M059J (cell line): ENCODE measurements at regions not wholly inside any gene's neighbourhood (a gene's known extent, or its start where the extent isn't known, plus 50 kb on each side); places are given as distances from the start of the nearest gene placed in this dataset.

ENCODE experiments used
- DNase-seq: peaks from one replicate; pipeline ENCODE4 v3.0.0-alpha.2; 2012; ENCODE audit warnings: low read depth

DNA sequence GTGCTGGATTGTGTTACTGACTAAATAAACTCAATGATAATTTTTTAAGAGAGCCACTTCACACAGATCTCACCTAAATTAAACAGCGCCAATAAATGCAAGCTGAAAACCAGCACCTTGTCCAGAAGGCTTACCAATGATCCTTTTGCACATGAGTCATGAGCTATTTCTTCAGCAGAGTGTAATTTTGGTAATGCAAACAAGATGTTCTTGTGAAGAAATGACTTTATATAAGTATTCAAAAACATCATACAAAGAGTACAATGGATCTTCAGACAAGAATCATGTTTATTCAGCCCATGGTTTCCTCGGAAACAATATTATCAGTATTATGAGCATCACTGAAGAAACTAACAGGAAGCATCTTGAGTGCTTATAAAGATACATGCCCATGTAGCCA, 263.8 kb upstream of the UBE2E2 start:
- no peak for DNase-seq

DNA sequence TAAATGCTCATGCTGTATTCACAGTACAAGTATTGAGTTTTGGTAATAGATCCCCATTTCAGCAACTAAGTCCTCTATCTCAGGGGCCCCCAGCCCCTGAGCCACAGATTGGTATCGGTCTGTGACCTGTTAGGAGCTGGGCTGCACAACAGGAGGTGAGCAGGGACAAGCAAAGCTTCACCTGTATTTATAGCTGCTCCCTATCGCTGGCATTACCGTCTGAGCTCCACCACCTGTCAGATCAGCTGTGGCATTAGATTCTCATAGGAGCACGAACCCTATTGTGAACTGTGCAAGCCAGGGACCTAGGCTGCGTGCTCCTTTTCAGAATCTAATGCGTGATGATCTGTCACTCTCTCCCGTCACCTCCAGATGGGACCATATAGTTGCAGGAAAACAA, 262.8 kb upstream of the UBE2E2 start:
- no peak for DNase-seq

DNA sequence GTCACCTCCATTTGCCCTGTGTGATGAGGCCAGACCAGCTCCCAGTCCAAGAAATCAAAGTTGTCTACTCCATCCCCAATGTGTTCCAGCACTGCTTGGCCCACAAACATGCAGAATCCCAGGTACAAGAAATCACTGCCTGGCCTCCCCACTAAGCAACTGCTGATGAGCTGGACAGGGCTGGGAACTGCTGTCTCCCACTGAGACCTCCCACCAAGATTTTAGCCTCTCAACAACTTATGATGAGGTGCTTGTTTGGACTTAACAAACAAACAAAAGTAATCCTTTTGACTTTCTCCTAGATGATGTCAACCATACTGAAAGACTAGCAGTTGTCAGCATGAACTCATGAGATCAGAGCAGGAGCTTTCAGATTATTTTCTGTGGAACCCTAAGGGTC, 260.1 kb upstream of the UBE2E2 start:
- no peak for DNase-seq

DNA sequence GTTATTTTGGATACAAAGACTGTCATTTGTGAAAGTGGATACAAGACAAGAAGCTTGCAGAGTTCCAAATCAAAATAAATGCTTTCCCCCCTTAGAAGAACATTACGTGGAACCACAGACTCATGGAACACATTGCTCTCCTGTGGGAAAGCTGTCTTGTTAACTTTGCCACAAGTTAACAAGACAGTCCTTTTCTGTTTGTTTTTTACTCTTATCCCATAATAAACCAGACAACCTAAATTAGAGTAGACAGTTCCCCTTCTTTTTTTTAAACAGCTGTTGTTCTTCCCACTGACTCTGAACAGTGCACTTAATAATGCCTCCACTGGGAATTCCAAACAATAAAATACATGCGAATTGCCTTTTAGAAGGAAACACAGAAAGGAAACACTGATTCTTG, 255.3 kb upstream of the UBE2E2 start:
- no peak for DNase-seq

DNA sequence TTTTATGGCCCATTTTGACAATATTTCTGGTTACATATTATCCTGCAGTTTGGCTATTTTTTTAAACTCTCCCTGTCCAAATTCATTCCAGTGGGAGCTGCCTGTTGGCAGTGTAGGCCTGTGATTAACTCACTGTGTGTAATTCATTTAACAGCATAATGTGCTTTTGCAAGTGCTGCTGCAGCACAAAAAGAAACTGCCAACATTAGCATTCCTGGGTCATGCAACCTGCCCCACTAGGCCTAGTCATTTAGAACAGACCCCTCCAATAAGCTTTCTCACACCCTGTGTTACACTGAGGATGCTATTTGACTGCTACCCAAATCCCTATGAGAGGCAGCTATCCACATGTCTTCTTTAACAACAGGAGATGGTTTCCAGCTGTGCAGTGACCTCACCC, 251.2 kb upstream of the UBE2E2 start:
- DNase-seq, result no peak

DNA sequence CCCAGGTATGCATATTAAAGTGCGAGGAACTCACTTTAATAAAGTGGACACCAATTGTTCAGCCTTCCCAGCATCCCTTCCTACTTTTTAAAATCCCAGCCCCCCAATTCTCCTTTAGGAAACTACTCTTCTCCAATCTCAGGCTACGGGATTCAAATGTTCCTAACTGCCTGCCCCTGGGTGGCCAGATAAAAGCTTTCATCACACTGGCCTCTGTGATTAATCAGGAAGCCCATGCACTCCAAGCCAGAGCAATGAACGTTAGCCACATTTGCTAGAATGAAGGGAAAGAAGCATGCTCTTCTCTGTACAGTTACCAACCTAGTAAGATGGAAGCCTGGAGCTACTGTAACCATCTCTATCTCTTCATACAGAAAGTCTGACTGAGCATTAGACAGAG, 250.3 kb upstream of the UBE2E2 start:
- no peak for DNase-seq

DNA sequence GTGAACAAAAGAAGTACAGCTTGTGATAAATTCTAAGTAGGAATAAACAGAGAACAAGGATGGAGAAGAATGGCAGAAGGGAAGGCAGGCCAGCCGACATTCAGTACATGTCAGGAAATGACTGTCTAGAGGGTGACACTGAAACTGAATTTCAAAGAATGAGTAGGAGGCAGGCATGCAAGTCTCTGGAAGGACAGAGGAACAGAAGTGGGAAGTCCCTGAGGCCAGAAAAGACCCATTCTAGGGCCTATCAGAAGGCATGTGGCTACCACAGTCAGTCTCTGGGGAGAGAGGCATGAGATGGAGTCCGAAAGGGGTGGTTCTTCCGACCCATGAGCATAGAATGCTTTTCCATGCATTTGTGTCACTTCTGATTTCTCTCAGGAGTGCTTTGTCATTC, 243.5 kb upstream of the UBE2E2 start:
- DNase-seq, result no peak

DNA sequence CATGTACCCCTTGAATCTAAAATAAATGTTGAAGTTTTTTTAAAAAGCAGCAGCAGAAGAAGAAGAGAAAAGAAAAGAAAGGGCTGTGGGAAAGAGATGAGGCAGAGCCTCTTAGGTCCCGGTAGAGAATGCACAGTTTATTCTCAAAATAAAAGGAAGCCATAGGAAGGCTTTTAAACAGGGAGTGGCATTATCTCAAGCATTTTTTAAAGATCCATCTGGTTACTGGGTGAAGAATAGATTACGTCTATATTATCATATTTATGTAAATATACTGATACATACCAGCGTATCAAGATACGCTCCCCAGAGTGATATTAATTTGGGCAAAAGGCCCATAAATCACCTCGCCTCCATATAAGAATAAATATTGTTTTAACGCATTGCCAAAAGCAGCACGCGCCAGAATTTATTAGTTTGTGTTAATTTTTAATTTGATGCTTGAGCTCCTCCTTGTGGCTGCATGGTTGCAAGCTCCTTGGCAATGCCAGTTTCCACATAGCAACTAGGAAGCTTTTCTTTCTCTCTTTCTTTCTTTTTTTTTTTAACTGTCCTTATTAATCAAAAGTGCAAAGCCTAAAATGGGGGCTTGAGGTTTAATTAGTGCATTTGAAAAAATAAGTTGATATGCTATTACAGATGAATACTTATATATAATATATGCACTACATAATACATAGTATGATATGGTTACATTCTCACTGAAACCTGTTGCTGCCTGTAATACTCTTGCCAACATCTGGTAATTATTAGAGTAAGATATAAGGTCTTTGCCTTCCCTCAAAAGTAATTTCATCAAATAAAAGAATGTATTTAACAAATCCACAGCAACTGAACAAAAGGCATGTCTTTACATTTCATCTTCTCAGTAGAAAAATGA, 242.8 kb upstream of the UBE2E2 start:
- DNase-seq, result peak; percentile 4

DNA sequence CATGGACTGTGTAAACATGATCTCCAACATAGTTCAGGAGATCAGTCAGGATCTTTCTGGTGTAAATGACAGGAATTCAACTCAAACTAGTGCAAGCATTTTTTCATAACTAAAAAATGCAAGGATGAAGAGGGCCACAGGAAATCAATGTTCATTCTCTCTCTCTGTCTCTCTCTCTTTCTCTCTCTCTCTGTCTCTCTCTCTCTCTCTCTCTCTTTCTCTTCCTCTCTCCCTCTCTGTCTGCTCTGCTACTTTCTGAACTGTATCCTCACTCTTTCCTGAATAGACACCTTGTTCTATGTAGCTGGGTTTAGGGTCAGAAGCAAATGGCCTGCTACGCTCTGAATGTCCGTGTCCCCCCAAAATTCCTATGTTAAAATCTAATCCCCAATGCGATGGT, 240.9 kb upstream of the UBE2E2 start:
- no peak for DNase-seq

DNA sequence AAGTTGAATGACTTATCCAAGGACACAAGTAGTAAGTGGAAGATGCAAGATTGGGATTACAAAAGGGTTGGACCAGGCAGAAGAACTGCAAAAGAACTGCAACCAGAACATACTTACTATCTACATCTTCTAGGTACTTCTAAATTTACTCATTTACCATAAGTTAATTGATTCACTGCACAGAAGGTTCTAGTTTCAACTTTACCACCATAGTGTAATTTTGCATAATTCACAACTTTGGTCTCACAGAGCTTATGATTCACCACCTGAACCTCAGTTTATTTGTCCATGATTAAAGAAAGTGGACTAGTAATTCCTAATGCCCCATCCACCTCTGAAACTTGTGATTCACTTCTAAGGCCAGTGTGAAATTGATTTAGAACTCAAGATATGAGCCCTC, 236.8 kb upstream of the UBE2E2 start:
- no peak for DNase-seq

DNA sequence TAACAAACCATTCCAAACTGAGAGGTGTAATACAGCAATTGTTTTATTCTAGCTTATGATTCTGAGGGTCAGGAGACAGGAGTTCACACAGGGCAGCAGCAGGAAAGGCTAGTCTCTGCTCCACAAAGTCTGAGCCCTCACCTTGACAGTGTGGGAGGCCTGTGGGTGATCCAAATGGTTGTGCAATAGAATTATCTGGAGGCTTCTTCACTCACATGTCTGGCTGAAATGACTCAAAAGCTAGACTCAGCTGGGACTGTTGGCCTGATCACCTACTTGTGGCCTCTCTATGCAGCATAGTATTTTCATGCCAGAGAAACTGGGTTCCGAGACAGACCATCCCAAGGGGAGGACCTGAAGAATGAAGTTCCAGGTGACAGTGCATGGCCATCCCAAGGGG, 233.9 kb upstream of the UBE2E2 start:
- DNase-seq, result no peak

DNA sequence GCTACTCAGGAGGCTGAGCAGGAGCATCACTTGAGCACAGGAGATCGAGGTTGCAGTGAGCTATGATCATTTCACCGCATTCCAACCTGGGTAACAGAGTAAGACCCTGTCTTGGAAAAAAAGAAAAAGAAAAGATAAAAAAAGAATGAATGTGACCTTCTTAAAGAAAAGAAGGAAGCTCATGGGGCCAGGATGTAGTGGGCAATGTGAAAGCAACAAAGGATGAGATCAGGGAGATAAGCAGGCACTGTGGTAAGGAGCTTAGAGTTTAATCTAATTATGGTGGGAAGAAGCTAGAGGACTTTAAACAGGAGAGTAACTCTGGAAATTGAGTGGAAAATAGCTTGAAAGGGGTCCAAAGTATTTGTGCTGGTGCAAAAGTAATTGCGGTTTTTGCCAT, 231.6 kb upstream of the UBE2E2 start:
- DNase-seq, result no peak

DNA sequence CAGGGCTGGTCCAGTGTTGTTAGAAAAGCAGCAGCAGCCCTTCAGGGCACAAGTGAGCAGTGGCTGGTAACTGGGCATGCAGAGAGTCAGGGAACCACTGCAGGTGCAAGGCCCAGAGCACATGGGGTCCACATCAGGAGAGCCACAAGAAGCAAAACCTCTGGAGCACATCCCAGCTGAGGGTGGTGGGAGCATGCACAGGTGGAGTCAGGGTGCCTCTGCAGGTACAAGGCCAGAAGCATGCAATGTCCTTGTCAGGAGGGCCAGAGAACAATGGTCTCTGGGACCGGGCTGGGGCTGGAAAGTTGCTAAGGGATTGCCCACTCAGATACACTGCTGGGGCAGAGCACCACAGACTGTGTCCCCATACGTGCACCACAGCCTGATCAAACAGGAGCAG, 226.1 kb upstream of the UBE2E2 start:
- no peak for DNase-seq

DNA sequence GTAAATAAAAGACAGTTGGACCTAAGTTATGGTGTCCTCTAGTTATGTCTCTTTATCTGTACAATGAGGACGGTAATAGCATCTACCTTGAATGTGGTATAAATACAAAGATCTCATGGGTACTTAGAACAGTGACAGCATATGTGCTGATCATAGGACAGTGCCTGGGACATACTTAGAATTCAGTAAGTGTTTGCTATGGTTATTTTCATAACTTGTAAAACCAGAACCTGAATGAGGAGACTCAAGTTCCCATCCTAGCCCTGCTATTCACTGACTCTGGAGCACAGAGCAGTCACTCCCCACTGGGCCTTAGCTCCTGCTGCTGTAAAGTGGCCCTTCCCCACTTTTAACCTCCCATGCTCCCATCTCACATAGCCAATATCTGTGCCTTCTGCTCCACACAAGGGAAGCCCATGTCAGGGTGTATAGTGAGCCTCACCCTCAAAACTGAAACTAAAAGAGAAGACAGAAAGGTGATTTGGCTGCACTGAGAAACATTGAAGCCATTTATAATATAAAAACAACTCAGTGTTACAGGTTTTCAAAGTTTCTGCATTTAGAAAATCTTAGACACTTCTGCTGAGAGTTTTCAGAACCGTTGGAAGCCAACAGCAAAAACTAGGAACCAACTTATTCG, 225.4 kb upstream of the UBE2E2 start:
- DNase-seq, result no peak

DNA sequence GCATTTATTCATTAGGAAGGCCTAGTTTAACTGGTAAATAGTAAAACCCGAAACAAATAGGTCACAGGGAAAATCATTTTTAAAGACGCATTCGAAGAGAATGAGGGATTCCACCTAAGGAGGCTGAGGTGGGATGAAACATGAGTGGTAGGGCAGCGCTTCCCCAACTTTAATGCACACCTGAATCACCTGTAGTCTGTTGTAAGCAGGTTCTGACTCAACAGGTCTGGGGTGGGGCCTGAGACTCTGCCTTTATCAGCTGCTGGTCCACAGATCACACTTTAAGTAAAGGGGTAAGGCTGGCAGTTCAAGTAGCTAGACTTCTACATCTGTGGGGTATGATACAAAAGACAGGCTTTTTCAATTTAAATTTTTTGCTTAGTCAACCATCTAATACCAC, 223.5 kb upstream of the UBE2E2 start:
- DNase-seq, result no peak

DNA sequence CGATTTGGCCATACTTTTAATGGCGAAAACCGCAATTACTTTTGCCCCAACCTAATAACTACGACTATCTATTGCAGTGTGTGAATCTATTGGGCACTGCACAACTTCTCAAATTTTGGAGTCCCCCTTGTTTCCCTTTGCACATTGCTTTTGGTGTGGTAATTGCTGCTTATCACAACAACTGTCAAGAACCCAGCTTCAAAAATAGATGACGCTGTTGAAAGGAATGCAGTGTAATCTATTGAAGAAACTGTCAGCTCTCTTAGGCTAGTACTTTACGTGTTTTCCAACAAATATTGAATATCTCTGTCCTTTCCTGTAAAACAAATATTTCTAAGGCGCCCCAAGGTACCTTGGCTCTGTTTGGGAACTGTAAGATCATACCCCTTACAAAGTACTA, 222.8 kb upstream of the UBE2E2 start:
- peak; percentile 9 for DNase-seq

DNA sequence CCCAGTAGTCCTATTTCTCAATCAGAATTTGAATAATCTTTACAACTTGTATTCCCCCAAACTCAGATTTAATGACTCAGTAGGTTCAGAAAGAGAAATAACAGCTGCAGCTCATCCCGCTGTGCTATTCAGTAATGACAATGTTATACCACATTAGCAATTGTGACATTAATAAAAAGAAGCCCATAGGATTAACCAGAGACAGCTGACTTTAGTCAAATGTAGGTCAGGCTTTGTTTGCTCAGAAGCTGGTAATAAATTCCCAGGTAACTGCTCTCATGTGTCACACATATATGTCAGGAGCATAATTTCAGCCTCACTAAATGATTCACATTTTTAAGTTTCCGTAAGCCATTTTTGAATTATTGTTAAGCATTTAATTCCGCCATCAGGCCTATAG, 222.0 kb upstream of the UBE2E2 start:
- no peak for DNase-seq

DNA sequence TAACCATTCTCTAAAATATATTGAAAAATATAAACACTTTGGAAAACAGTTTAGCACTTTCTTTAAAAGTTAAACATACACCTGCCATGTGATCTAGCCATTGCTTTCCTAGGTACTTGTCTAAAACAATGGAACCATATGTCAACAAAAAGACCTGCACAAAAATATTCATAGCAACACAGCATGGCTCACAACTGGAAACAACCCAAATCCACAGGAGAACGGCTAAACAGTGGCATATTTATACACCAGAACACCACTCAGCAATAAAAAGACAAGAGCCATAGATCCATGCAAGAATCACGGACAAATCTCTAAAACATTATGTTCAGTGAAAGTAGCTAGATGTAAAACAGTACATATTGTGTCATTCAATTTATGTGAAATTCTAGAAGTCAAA, 221.3 kb upstream of the UBE2E2 start:
- no peak for DNase-seq

DNA sequence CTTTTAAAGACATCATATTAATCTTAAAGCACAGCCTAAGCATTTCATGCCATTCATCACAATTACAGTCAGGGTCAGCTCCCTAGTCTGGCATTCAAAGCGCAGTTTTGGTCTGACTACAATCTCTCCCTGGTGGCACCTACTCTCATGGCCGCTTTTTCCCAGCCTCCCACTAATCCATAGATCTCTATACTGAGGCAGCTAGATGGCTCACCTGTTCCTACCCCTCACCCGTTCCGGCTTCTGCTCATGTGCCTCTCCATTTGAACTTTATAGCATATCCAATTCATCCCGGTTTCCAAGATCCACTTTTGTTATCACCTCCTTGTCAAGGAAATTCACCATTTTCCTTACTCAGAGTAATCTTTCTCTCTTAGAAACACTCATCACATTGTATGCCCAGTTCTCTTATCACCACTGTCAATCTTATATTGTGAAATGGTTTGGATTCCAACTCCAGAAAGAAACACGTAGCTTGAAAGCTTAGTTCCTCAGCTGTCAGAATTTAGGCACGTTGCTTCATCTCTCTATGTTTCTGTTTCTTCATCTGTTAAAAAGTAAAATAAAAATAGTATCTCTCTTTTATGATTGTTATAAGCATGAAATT, 220.0 kb upstream of the UBE2E2 start:
- peak; percentile 7 for DNase-seq

DNA sequence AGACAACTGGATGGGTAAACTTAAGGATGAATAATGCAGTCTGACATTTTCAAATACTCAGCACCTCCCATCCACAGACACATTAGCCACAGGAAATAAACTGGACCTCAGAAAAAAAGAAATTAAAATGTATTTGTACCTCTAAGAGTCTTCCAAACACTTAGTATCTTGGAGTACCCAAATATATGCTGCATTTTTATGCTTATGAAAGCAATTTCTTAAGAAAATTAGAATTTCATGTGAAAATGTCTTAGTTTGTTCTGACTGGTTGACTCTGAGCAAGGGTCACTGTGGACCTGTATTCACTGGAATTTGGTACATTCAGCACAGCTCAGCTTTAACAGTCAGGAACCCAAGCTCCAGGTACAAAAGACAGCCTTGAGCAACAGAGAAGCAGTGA, 216.2 kb upstream of the UBE2E2 start:
- no peak for DNase-seq

DNA sequence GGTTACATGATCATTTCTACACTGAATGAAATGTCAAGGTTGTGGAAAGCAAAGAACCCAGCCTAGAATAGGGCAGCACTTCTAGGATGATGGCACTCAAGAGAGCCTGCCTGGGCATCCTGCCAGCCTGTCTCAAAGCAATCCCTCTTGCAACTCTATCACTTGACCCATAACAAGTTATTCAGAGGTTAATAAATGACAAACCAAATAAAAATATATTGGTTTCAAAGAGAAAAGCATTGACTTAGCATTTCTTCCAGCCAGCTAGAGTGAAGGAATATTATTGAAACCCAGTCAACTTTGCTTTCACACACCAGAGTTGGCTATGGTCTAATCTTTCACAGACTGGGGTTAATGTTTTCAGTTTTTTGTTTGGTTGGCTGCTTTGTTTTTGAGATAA, 214.6 kb upstream of the UBE2E2 start:
- DNase-seq, result no peak

DNA sequence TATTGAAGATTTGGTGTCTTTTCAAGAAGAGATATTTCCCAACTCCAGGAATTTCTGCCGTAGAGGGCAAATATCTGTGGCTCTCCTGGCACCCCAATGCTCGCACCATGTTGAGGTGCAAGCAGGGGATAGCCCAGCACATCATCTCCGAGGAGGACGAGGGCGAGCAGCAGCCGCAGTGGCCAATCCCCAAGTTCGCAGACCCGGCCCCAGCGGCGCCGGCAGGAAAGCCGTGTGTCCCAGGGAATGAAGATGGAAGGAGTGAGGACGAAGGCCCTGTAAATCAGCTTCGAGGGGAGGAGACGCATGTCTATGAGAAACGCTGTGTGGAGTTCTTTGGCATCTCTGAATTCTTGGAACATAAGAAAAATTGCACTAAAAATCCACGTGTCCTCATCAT, 213.4 kb upstream of the UBE2E2 start:
- no peak for DNase-seq
